HG03460 (cell line): ENCODE measurements at regions not wholly inside any gene's neighbourhood (a gene's known extent, or its start where the extent isn't known, plus 50 kb on each side); places are given as distances from the start of the nearest gene placed in this dataset.
A peak's percentile ranks its signal among the peaks of the same experiment; 100 is the strongest.
"Not testable (repeated sequence)": the region's sequence is repeated elsewhere in the genome, so short reads cannot be mapped to it uniquely, and the experiment has no call there.

Source experiments
- ATAC-seq: cut with Tn5 transposase; IDR thresholded peaks from one replicate; pipeline ENCODE4 v1.9.1; 2021; ENCODE audit not compliant: unreplicated experiment

GRCh38 chr13:33340631-33341030 lies 55.1 kb upstream of the STARD13 start:
- ATAC-seq: no peak

DNA sequence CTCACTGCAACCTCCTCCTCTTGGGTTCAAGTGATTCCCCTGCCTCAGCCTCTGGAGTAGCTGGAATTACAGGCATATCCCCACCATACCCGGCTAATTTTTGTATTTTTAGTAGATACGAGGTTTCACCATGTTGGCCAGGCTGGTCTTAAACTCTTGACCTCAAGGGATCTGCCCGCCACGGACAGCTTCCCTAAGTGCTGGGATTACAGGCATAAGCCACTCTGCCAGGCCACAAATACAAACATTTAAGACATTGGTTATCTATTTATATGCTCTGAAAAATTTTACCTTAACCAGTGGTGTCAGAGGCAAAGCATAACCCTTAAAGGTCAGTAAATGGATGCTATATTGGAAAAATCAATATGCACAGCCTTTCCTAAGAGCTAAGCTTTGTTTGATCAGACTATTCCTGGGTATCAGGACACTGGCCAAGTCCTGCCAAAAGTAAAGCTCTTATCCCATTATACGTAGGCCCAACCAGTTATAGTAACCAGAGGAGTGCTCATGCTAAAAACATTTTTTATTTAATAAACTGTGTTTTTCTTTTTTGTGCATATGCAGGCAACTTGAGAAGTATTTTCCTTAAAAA lies 56.4 kb upstream of the STARD13 start:
- no peak for ATAC-seq

- no peak for ATAC-seq
Observed at GRCh38 chr13:33345842-33346241, 60.3 kb upstream of the STARD13 start.

DNA sequence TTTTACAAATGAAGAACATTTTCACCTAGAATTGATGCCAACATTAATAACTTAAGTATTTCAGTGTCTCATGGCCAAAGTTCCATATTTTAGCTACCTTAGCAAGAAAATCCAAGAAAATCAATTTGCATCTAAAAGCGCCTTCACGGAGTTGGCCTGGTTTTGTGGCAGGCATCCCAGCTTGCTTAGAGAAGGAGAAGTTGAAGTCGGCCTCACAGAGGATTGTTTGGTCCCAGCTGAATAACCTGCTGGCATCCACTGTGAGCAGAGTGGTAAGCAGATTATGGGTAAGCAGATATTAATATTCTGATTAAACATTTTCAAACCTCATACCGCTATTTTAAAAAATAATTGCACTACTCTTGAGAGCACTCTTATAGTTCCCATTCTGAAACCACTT lies 62.3 kb upstream of the STARD13 start:
- no peak for ATAC-seq

DNA sequence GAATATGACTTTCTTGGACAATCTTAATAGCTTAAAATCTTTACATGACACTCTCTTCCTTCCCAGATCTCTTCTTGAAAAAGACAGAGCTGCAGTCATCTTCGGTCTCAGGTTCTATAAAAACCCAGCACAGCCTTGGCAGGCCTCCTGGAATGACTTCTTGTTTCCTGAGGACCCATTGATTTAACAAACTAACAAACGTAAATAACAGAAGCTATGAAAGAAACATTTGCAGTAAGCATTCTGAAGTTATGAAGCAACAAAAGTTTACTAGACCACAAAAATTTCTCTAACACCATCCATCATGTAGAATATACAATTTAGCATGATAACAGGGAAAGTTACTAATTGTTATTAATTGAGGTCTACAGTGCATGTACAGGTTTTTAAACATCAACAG lies 62.8 kb upstream of the STARD13 start:
- no peak for ATAC-seq

- no peak for ATAC-seq
Observed at GRCh38 chr13:33349288-33349985, 63.9 kb upstream of the STARD13 start.

DNA sequence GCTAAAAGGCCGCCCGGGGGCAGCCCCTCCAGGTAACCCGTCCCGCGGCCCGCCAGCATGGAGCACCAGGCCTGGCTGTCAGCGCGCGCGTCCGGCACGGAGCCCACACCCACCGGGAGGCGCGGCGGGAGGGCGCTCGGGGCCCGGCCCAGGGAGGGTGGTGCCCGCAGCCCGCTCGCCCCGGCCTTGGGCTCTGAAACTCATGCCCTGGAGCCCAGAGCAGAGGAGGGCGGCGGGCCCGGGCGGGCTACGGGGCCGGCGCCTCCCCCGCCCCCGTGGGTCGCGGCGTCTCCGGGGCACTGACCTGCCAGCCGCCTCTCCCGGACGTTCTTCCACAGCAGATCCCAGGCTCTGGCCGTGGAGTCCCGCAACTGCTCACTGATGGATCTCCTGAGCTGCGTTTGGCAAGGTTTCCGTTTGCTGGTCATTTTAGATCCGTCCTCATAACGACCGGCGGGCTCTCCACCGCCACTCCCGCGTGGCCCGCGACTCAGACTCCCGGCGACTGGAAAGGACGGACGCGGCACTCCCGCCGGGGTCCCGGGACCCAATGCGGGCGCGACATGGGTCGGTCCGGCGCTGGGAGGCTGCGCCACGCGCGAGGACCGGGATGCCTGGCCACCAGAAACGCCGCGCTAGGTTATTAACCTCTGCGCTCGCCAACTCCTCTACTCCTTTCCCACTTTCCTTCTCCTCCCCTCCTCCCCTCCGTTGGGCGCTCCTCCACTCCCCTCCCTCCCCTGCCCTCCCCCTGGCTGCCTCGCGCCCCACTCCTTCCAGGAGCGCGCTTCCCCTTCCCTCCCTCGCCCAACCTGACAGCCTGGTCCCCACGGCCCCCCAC lies 64.7 kb upstream of the STARD13 start:
- ATAC-seq: no peak

GRCh38 chr13:33351319-33351718 lies 65.8 kb upstream of the STARD13 start:
- ATAC-seq: no peak

DNA sequence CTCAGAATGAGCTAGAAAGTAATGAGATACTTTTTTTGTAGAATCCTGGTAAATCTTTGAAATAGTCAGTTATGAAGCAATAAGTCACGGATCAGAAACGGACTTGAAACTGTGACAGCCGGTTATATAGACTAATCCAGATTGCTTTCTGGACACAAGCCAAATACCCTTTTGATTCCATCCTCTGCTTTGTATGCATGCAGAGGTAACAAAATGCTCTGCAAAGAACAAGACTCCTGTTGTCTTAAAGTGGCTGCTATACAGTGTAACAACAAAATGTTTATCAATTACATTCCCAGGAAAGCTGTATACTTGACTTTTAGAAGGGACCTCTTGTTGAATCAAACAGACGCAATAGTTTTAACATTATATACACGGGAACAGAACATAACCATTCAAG lies 66.5 kb upstream of the STARD13 start:
- no peak for ATAC-seq

DNA sequence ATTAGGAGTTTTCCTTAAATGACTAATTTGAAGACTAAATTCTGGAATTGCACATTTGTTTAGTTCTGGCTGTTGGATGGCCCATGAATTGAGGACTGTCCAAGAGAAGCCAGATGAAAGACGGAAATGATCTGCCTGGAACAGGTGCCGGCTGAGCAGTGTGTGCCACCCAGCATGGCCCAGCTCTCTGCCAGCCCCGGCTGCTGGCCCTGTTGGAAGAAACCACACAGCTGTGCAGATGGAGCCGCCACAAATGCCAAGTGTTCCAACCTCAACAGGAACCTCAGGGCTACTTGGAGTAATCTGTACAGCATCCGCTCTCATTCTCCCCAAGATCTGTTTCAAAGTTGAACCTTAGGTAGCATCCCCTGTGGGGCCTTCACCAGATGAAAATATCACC lies 67.0 kb upstream of the STARD13 start:
- no peak for ATAC-seq

DNA sequence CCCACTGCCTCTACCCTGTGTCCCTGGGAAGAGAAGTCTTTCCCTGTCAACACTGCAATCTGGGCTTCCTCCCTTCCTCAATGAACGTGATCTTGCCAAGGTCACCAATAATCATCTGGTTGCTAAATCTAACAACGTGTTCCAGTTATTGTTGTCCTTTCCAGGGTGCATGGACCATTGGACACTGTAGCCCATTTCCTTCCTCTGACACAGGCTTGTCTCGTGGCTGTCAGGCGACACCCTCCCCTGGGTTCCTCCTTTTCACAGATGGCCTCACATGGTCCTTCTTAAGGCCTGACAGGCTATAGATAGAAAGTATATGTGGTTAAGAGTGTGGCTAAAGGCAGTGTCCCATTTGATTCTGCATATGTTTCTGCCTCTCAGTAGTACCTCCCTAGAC lies 67.7 kb upstream of the STARD13 start:
- peak; percentile 78 for ATAC-seq

- ATAC-seq: no peak
Observed at GRCh38 chr13:33353646-33354045, 68.1 kb upstream of the STARD13 start.

- no peak for ATAC-seq
Observed at GRCh38 chr13:33355201-33355895, 69.8 kb upstream of the STARD13 start.

GRCh38 chr13:33358076-33358475 lies 72.5 kb upstream of the STARD13 start:
- ATAC-seq: not testable (repeated sequence)

GRCh38 chr13:33362986-33363727 lies 77.6 kb upstream of the STARD13 start:
- no peak for ATAC-seq

DNA sequence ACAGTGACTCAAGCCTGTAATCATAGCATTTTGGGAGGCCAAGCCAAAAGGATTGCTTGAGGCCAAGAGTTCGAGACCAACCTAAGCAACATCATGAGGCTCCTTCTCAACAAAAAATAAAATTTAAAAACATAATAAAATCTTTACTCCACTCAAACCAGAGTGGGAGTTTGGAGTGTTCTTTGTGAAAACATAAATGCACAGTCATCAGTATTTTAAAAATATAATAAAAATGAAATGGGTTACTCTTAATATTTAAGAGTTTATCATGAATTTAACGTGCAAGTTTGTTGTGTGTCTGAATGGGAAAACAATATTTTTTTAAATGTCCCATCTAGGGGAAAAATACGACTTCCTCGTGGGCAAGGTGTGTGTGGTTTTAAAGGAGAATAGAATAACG lies 78.6 kb upstream of the STARD13 start:
- no peak for ATAC-seq

GRCh38 chr13:33366469-33367062 lies 81.0 kb upstream of the STARD13 start:
- no peak for ATAC-seq

- ATAC-seq: no peak
Observed at GRCh38 chr13:33367171-33367895, 81.8 kb upstream of the STARD13 start.

DNA sequence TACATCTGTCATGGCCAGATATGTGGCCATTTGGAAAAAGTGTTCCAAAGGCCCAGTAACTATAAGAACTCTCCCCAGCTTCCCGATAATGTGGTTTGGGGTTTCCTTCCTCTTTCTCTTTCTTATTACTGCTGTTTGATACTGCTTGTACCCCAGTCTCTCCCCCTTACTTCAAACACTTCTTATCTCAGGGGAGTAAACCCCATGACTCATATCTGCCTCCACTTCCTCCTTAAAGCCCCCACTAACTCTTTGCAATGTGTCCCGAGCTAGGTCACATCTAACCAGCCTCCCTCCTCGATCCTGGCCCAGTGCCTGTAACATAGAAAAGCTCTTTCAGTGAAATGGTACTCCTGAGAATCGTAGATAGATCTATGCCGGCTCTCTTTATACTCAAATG lies 82.4 kb upstream of the STARD13 start:
- no peak for ATAC-seq

- ATAC-seq: no peak
Observed at GRCh38 chr13:33369073-33369472, 83.5 kb upstream of the STARD13 start.
